ENCODE measurements at regions not wholly inside any gene's neighbourhood (a gene's known extent, or its start where the extent isn't known, plus 50 kb on each side); places are given as distances from the start of the nearest gene placed in this dataset.
"Not testable (repeated sequence)": the region's sequence is repeated elsewhere in the genome, so short reads cannot be mapped to it uniquely, and the experiment has no call there.

DNA sequence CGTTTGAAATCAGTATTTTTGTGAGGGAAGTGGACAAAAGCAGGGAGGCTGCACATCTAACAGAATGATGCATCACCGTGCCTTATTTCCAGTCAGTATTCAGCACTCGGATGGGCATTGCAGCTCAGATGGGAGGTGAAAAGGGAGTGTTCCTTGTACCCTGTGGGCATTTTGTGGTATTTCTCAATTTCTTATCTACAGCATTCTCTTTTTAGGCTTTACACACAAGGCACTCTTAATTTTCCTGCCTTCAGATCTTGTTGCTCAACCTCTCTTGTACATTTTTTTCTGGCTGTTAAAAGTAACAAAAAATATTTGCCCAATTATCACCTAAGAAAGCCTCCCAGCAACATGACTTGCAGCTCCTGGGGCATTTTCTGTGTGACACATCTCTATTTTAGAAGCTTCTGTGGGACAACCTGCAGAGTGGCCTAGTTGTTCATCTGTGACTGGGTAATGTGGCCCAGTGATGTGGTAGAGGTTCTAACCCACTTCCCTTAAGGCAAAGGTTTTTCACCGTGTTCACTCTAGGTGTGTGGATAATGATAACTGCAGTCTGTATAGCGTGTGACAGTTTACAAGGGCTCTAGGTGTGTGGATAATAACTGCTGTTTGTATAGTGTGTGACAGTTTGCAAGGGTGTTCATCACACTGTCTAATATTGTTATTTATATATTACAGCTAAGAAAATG is 257.2 kb downstream of the PTGER3 start:
- no peak overlapping the region for H3K27ac ChIP-seq
- H3K27me3 ChIP-seq: no peaks in the 10 kb centered on the region
- H3K36me3 ChIP-seq: no peaks in the 10 kb centered on the region
- H3K4me3 ChIP-seq: no peak overlapping the region
- H4K20me1 ChIP-seq: no peaks in the 10 kb centered on the region
- H3K9ac ChIP-seq: no peak overlapping the region
- no peak overlapping the region for H3K4me2 ChIP-seq
- H3K9me3 ChIP-seq (replicated peaks in 1 of 11): no peaks in the 10 kb centered on the region
- TF ChIP-seq Cebpa-rat (IDR thresholded peaks at IDR 0.05): no peak
- no peaks in the 10 kb centered on the region for H3K4me1 ChIP-seq

GRCh38 chr1:70795064-70795463 is 252.6 kb downstream of the PTGER3 start:
- H3K9ac ChIP-seq; H3K36me3 ChIP-seq; H4K20me1 ChIP-seq; H3K27ac ChIP-seq; H3K9me3 ChIP-seq (replicated peaks in 1 of 11); H3K4me3 ChIP-seq; H3K4me1 ChIP-seq; H3K4me2 ChIP-seq; H3K27me3 ChIP-seq: not testable (repeated sequence)

GRCh38 chr1:70796298-70796697 is 251.3 kb downstream of the PTGER3 start:
- not testable (repeated sequence) for H3K9me3 ChIP-seq (replicated peaks in 1 of 11); H3K9ac ChIP-seq; H4K20me1 ChIP-seq; H3K27ac ChIP-seq; H3K4me2 ChIP-seq; H3K36me3 ChIP-seq; H3K27me3 ChIP-seq; H3K4me3 ChIP-seq; H3K4me1 ChIP-seq

GRCh38 chr1:70802625-70803024 is 245.0 kb downstream of the PTGER3 start:
- peaks cover 0 to 27% (median 7%) of the 10 kb centered on the region in 11 experiments; a peak in 11 of 22 replicates for H3K9me3 ChIP-seq (replicated peaks in 1 of 11)
- H3K4me2 ChIP-seq, H3K27me3 ChIP-seq, H3K4me3 ChIP-seq, H3K27ac ChIP-seq, H3K4me1 ChIP-seq, H4K20me1 ChIP-seq, H3K36me3 ChIP-seq, H3K9ac ChIP-seq: not testable (repeated sequence)

DNA sequence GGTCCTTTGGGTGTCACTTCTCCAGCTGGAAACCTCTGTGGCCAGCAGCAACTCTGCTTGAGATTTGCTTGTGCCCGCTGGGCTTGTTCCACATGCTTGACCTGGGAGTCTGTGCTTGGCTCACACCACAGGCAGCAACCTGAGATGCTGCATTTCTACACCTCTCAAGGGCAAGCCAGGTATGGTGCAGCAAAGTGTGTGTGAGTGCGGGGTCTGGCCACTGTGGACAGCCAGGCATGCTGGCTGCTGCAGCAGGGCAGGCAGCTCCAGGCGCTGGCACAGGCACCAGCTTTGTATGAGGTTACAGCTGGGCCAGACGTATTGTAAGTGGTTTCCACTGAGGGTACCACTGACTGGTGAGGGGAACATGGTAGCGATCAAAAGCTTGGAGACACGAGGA is 242.0 kb downstream of the PTGER3 start:
- H3K36me3 ChIP-seq: no peaks in the 10 kb centered on the region
- H3K4me3 ChIP-seq: no peak overlapping the region
- H3K27me3 ChIP-seq: no peaks in the 10 kb centered on the region
- H4K20me1 ChIP-seq: no peaks in the 10 kb centered on the region
- H3K9me3 ChIP-seq (replicated peaks in 1 of 11): peaks cover 0 to 24% (median 7%) of the 10 kb centered on the region in 11 experiments; a peak in 11 of 22 replicates
- H3K27ac ChIP-seq: no peak overlapping the region
- TF ChIP-seq Cebpa-rat (IDR thresholded peaks at IDR 0.05): no peak
- no peak overlapping the region for H3K4me2 ChIP-seq
- H3K9ac ChIP-seq: no peak overlapping the region
- peaks cover 0 to 6% (median 0%) of the 10 kb centered on the region in 10 experiments; a peak in 3 of 20 replicates for H3K4me1 ChIP-seq

- peaks cover 0 to 6% (median 0%) of the 10 kb centered on the region in 10 experiments; a peak in 3 of 20 replicates for H3K4me1 ChIP-seq
- no peaks in the 10 kb centered on the region for H3K36me3 ChIP-seq
- H3K4me2 ChIP-seq: no peak overlapping the region
- H3K4me3 ChIP-seq: no peak overlapping the region
- H3K9ac ChIP-seq: no peak overlapping the region
- H3K27ac ChIP-seq: no peak overlapping the region
- no peaks in the 10 kb centered on the region for H3K27me3 ChIP-seq
- H4K20me1 ChIP-seq: no peaks in the 10 kb centered on the region
- TF ChIP-seq Cebpa-rat (IDR thresholded peaks at IDR 0.05): no peak
- H3K9me3 ChIP-seq (replicated peaks in 1 of 11): peaks cover 0 to 21% (median 7%) of the 10 kb centered on the region in 11 experiments; a peak in 11 of 22 replicates
Measured at GRCh38 chr1:70807088-70807664, 240.4 kb downstream of the PTGER3 start.

DNA sequence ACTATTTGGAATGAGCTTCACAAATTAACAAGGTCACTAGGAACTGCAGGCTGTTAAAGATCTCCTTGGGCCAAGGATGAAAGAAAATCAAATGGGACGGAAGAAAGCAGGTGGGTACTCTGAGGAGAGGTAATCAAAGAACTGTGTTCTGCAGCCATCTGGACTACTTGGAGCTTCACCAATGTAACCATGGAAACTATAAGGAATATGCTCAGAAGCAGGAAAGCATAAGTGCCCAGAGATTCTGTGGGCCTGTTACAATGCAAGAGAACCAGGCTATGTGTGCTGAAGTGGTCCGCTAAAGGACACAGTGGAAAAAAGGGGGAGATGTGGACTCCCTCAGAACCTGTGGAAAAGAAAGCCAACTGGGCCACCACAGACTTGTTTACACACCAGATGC is 238.5 kb downstream of the PTGER3 start:
- Histone ChIP-seq H3K27ac (no peak overlapping the region), H3K36me3 (no peaks in the 10 kb centered on the region), H3K27me3 (no peaks in the 10 kb centered on the region), H4K20me1 (no peaks in the 10 kb centered on the region), H3K9ac (no peak overlapping the region), H3K9me3 (replicated peaks in 1 of 11) (peaks cover 0 to 2% (median 0%) of the 10 kb centered on the region in 11 experiments; a peak in 4 of 22 replicates), H3K4me3 (no peak overlapping the region), H3K4me1 (peaks cover 0 to 6% (median 0%) of the 10 kb centered on the region in 10 experiments; a peak in 3 of 20 replicates), H3K4me2 (no peak overlapping the region)
- no peak for TF ChIP-seq Cebpa-rat (IDR thresholded peaks at IDR 0.05)

GRCh38 chr1:70811815-70812214 is 235.8 kb downstream of the PTGER3 start:
- Histone ChIP-seq H3K9ac (no peak overlapping the region), H3K36me3 (no peaks in the 10 kb centered on the region)

DNA sequence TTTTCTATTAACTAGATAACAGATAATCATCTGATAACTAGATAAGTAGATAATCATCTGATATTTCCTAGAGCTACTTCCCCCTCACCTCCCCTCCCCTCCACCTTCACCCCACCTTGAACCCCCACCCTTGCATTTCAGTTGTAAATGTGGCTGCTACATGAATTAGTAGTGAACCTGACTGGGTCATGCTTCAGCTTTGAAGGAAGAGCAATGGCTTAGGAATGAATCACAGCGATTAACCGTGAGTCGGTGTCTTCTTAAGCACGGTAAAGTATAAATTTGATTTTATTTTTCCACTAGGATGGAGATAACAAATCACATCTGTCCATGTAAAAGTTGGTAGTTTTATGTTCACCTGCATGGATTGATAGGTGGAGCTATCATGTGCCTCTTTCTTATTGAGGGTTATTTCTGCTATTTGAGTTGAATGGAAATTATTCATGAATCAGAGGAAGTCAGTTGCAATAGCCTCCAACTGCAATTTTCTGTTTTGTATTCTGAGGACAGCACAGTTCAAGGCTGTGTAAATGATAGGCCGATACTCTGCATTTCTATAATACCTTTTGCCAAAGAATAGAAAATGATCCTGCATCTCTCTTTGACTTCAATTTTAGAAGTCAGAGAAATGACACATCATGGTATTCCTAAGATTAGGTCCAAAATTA is 235.0 kb downstream of the PTGER3 start:
- TF ChIP-seq Cebpa-rat (IDR thresholded peaks at IDR 0.05): no peak
- H3K27ac ChIP-seq: no peak overlapping the region

More at GRCh38 chr1:70811815-70812214, 235.8 kb downstream of the PTGER3 start:
- H3K27me3 ChIP-seq: no peaks in the 10 kb centered on the region
- H3K4me1 ChIP-seq: peaks cover 0 to 6% (median 0%) of the 10 kb centered on the region in 10 experiments; a peak in 3 of 20 replicates
- H3K27ac ChIP-seq: no peak overlapping the region
- H4K20me1 ChIP-seq: no peaks in the 10 kb centered on the region
- no peak overlapping the region for H3K4me3 ChIP-seq
- no peak overlapping the region for H3K4me2 ChIP-seq
- no peak for TF ChIP-seq Cebpa-rat (IDR thresholded peaks at IDR 0.05)
- no peaks in the 10 kb centered on the region for H3K9me3 ChIP-seq (replicated peaks in 1 of 11)

More for the DNA sequence above, 235.0 kb downstream of the PTGER3 start:
- Histone ChIP-seq H3K4me1 (peaks cover 0 to 6% (median 0%) of the 10 kb centered on the region in 10 experiments; a peak in 3 of 20 replicates), H3K9ac (no peak overlapping the region), H3K4me3 (no peak overlapping the region), H3K4me2 (no peak overlapping the region), H3K27me3 (no peaks in the 10 kb centered on the region), H3K36me3 (no peaks in the 10 kb centered on the region), H3K9me3 (replicated peaks in 1 of 11) (no peaks in the 10 kb centered on the region), H4K20me1 (no peaks in the 10 kb centered on the region)

Measured in BLaER1 treated with 17β-estradiol and CSF1 and Interleukin-3, amounts not matched to agents 10 nM and 100 nM (cell line).